H1 (cell line): ENCODE measurements at regions not wholly inside any gene's neighbourhood (a gene's known extent, or its start where the extent isn't known, plus 50 kb on each side); places are given as distances from the start of the nearest gene placed in this dataset.

Source experiments
- ASH2L ChIP-seq: fragments of 200-600, 300-600 bp; sonication (generic); IDR thresholded peaks from one replicate; pipeline ENCODE4 v1.7.1; 2017; ENCODE audit warnings: low read length
- BACH1 ChIP-seq: IDR thresholded peaks from 2 replicates; pipeline ENCODE4 v1.6.1; 2012; ENCODE audit warnings: low read length, improper control_type of control experiment
- CHD7 ChIP-seq: fragments of 300-600 bp; sonication (generic); IDR thresholded peaks from 2 replicates; pipeline ENCODE4 v1.7.1; 2012; ENCODE audit warnings: low read length, moderate library complexity, mild to moderate bottlenecking, inconsistent platforms; ENCODE audit not compliant: insufficient replicate concordance
- E2F6 ChIP-seq: IDR thresholded peaks from 2 replicates; pipeline ENCODE4 v1.6.1; 2012; ENCODE audit warnings: inconsistent platforms
- JUN ChIP-seq: IDR thresholded peaks from 2 replicates; pipeline ENCODE4 v1.6.1; 2011; ENCODE audit warnings: low read depth, mild to moderate bottlenecking, improper control_type of control experiment, low read length
- POLR2AphosphoS5 ChIP-seq: IDR thresholded peaks from 2 replicates; pipeline ENCODE4 v1.6.1; 2011; ENCODE audit warnings: low read depth, low read length
- RFX5 ChIP-seq: IDR thresholded peaks from 2 replicates; pipeline ENCODE4 v1.6.1; 2011; ENCODE audit warnings: low read depth, low read length, improper control_type of control experiment, borderline replicate concordance
- SIN3A ChIP-seq, 2 experiments: IDR thresholded peaks in 1 of 2; conservative IDR thresholded peaks in 1 of 2; 2 replicates each; pipeline ENCODE4 v1.6.1; 2011 to 2012; ENCODE audit warnings: low read length in 2 of 2, improper control_type of control experiment in 1 of 2, low read depth in 1 of 2, mild to moderate bottlenecking in 1 of 2
- SP4 ChIP-seq: IDR thresholded peaks from 2 replicates; pipeline ENCODE4 v1.6.1; 2012; ENCODE audit warnings: low read length, inconsistent platforms
- TCF12 ChIP-seq: IDR thresholded peaks from 2 replicates; pipeline ENCODE4 v1.6.1; 2011; ENCODE audit warnings: low read depth, mild to moderate bottlenecking, low read length
- ZNF274 ChIP-seq: IDR thresholded peaks from 2 replicates; pipeline ENCODE4 v1.7.0; 2012; ENCODE audit warnings: low read length, borderline replicate concordance; ENCODE audit errors: extremely low read depth

GRCh38 chr1:30437059-30437576 lies 286.3 kb downstream of the MATN1 start (continued):
- TF ChIP-seq CHD7, result no peak
- no peak for TF ChIP-seq SP4
- no peak for TF ChIP-seq RFX5
- no peak for TF ChIP-seq ZNF274
- no peak for TF ChIP-seq JUN
- no peak for TF ChIP-seq TCF12
- no peak for TF ChIP-seq POLR2AphosphoS5
- TF ChIP-seq E2F6, result no peak
- no peak for TF ChIP-seq SIN3A (conservative IDR thresholded peaks at IDR 0.05 in 1 of 2, IDR thresholded peaks at IDR 0.05 in 1 of 2; ENCODE audit: low read depth in 1 of 2, low read length in 2 of 2)
- TF ChIP-seq BACH1, result no peak
- no peak for TF ChIP-seq ASH2L
